AG09309 (cell line): ENCODE measurements at regions not wholly inside any gene's neighbourhood (a gene's known extent, or its start where the extent isn't known, plus 50 kb on each side); places are given as distances from the start of the nearest gene placed in this dataset.
A peak's percentile ranks its signal among the peaks of the same experiment; 100 is the strongest.
"Not testable (repeated sequence)": the region's sequence is repeated elsewhere in the genome, so short reads cannot be mapped to it uniquely, and the experiment has no call there.

ENCODE experiments used
- DNase-seq: peaks from one replicate; pipeline ENCODE4 v3.0.0-alpha.2; 2010; ENCODE audit warnings: low read depth
- H3K4me3 ChIP-seq: 2 replicates; pipeline ENCODE4 v1.5.1; 2011; ENCODE audit warnings: mild to moderate bottlenecking, low read depth, low read length, moderate library complexity; ENCODE audit not compliant: control insufficient read depth
- TF ChIP-seq, protein P1 (sequence below): IDR thresholded peaks from 2 replicates; pipeline ENCODE4 v1.5.1; 2011; ENCODE audit warnings: mild to moderate bottlenecking, low read depth, low read length, inconsistent platforms; ENCODE audit not compliant: insufficient read depth, control insufficient read depth; ENCODE audit errors: missing control alignments

DNA sequence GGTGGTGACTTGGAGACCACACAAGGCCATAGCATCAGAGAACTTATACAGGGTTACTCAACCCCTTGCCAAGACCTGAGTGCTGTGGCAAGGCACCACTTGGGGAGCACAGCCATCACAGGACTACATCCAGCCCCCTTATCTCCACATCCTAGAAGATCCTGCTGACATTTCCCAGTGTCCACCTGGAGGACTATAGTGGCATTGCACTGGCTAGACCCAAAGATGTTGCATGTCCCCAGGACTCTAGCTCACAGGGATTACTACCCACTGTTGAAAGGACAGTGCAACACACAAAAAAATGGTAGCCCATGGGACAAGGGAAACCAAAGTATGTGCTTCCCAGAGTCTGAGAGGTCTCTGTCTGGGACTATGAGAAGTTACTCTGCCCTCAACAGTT is 411.1 kb upstream of the NUDT12 start:
- TF ChIP-seq, protein P1, sequence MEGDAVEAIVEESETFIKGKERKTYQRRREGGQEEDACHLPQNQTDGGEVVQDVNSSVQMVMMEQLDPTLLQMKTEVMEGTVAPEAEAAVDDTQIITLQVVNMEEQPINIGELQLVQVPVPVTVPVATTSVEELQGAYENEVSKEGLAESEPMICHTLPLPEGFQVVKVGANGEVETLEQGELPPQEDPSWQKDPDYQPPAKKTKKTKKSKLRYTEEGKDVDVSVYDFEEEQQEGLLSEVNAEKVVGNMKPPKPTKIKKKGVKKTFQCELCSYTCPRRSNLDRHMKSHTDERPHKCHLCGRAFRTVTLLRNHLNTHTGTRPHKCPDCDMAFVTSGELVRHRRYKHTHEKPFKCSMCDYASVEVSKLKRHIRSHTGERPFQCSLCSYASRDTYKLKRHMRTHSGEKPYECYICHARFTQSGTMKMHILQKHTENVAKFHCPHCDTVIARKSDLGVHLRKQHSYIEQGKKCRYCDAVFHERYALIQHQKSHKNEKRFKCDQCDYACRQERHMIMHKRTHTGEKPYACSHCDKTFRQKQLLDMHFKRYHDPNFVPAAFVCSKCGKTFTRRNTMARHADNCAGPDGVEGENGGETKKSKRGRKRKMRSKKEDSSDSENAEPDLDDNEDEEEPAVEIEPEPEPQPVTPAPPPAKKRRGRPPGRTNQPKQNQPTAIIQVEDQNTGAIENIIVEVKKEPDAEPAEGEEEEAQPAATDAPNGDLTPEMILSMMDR, result no peak
- no peak for DNase-seq
- no peak overlapping the region for H3K4me3 ChIP-seq

DNA sequence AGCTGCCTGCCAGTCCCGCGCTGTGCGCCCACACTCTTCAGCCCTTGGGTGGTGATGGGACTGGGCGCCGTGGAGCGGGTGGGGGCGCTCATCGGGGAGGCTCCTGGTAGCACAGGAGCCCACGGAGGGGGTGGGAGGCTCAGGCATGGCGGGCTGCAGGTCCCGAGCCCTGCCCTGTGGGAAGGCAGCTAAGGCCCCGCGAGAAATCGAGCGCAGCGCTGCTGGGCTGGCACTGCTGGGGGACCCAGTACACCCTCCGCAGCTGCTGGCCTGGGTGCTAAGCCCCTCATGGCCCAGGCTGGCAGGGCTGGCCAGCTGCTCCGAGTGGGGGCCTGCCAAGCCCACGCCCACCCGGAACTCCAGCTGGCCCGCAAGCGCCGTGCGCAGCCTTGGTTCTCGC is 403.7 kb upstream of the NUDT12 start:
- not testable (repeated sequence) for DNase-seq, H3K4me3 ChIP-seq

DNA sequence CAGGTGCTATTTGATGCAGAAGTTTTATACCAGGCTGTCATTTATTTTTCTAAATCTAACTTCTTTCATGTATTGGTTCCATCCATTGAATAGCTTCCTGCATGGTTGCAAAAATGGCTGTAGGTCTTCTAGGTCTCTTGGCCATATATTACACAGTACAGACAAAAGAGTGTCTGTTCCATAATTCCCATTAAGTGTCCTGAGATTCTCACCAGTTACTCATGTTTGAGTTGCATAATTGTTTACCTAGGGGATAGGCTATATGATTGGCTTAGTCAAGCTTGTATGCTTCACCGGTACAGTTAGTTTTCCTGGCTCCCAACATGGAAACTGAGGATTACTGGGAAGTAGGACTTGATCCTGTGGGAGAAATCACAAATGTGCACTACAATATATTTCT is 399.4 kb upstream of the NUDT12 start:
- TF ChIP-seq, protein P1, result no peak
- no peak overlapping the region for H3K4me3 ChIP-seq
- no peak for DNase-seq

DNA sequence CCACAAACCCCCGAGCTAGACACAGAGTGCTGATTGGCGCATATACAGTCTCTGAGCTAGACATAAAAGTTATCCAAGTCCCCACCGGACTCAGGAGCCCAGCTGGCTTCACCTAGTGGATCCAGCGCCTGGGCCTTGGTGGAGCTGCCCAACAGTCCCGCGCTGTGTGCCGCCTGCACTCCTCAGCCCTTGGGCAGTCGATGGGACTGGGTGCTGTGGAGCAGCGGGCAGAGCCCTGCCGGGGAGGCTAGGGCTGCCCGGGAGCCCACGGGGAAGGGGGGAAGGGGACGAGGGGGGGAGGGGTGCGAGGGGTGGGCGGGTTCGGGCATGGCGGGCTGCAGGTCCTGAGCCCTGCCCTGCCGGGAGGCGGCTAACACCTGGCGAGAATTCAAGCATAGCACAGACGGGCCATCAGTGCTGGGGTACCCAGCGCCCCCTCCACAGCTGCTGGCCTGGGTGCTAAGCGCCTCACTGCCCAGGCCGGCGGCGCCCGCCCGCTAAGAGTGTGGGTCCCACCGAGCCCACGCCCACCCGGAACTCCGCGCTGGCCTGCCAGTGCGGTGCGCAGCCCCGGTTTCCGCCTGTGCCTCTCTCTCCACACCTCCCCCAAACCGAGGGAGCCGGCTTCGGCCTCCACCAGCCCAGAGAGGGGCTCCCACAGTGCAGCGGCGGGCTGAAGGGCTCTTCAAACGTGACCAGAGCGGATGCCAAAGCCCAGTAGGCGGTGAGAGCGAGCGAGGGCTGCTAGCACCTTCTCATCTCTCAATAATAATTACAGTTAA is 391.2 kb upstream of the NUDT12 start:
- no peak for DNase-seq
- TF ChIP-seq, protein P1, result no peak
- H3K4me3 ChIP-seq, result no peak overlapping the region

DNA sequence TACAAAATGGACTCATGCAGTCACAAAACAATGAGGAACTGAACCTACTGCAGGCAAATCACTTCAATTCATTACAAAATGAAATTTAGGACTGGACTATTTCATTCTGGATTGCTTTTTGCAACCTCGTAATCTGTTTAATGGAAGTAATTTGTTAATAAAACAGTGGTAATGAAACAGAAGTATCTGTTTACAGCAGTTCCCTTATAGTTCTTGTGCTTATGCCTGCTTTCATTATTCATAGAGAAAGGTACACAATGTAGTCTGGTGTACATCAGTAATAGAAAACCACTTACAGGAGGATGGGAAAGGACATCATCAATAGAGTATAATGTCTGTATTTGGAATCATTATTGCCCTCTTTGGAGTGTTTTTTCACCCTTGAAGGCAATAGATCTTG is 389.2 kb upstream of the NUDT12 start:
- DNase-seq, result no peak
- no peak overlapping the region for H3K4me3 ChIP-seq
- TF ChIP-seq, protein P1, result no peak

DNA sequence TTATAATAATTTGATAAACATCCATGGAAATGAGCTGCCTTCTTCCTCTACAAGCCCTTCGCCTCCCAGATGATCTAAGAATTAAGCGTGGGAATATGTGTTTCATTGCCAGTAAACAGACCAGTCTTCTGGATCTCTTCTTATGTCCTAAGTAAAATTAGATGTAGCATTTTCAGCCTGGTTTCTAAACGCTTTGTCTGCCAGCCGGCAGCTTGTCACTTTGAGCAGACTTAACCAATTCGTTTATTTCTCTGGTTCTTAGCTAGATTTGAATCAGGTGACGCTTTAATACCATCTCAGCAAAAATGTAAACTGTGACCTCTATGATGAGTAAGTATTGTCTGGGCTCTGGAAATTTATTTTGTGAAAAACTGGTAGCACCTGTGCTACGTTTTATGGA is 380.6 kb upstream of the NUDT12 start:
- TF ChIP-seq, protein P1, result no peak
- no peak for DNase-seq
- H3K4me3 ChIP-seq, result no peak overlapping the region

DNA sequence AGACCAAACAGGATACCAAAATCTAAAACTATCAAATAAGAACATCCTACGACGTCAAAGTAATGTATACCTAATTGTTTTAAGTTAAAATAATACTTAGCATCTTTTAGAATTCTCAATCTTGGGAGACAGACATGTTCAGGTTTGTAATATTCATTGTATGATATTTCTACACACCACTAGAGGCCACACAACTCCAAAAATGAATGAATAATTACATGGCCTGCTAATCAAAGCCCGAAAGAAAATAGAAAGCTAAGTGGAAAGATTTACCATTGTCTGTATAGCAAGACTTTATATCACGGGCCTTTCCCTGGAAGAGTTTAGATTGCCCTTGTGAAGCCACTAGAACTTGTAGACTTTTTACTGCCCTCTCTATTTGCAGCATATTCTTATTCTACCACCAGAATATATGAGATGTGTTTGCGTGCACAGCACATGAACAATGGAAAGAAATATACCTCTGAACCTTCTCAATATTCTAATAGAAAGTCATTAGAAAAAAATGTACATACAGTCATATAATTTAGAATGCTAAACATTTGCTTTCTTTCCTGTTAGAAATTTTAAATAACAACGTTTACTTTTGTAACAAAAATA is 380.1 kb upstream of the NUDT12 start:
- no peak for DNase-seq
- H3K4me3 ChIP-seq, result no peak overlapping the region
- TF ChIP-seq, protein P1, result peak; percentile 15
